ENCODE measurements at regions not wholly inside any gene's neighbourhood (a gene's known extent, or its start where the extent isn't known, plus 50 kb on each side); places are given as distances from the start of the nearest gene placed in this dataset.

DNA sequence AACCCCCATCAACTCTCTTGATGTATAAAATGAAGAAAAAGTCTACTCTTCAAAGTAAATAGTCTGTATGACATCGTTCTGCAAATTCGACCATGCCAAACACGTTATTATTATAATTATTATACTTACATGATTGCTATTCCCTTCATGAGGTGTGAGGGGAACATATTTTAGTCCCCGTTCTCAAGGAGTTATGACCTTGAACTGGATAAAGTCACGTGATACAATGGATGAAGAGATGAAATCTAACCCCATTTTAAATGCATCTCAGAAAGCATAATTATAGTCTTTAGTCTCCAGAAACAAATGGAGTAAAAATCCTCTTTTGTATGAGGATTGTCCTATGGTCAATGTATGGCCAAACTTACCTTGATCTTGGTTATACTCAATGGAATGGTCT, 250.3 kb downstream of the HS3ST1 start:
- Histone ChIP-seq H3K79me1 (ENCODE audit: low read depth in 1 of 2, low read length in 2 of 2) (no peaks in the 10 kb centered on the region), H2BK120ac (ENCODE audit: low read depth, low read length) (no peak overlapping the region), H2AK5ac (ENCODE audit: low read depth, low read length) (no peak overlapping the region), H4K5ac (ENCODE audit: low read depth, low read length) (no peak overlapping the region), H3K4ac (ENCODE audit: low read depth, low read length) (no peak overlapping the region), H3K9me3 (ENCODE audit: control insufficient read depth, insufficient read depth, low read length) (peaks cover 3% of the 10 kb centered on the region), H3K4me1 (ENCODE audit: control insufficient read depth, insufficient read depth, low read length) (no peaks in the 10 kb centered on the region), H3K18ac (ENCODE audit: low read depth, low read length) (no peak overlapping the region), H3K23ac (ENCODE audit: low read depth, low read length) (no peak overlapping the region), H3K56ac (ENCODE audit: extremely low read depth, insufficient read depth, low read length) (no peak overlapping the region), H2AFZ (replicated peaks; ENCODE audit: low read length, poor library complexity) (no peak overlapping the region), H2BK5ac (ENCODE audit: low read depth, low read length, poor library complexity, severe bottlenecking) (no peak overlapping the region), H3K27me3 (ENCODE audit: control insufficient read depth, insufficient read depth, low read length) (no peaks in the 10 kb centered on the region), H3K14ac (replicated peaks; ENCODE audit: low read depth, low read length) (no peak overlapping the region), H4K20me1 (ENCODE audit: insufficient read depth, low read length) (no peaks in the 10 kb centered on the region), H4K8ac (ENCODE audit: low read depth in 2 of 2, low read length in 2 of 2) (no peak overlapping the region), H4K91ac (ENCODE audit: insufficient read depth, low read depth, low read length) (no peak overlapping the region), H3K9me1 (ENCODE audit: insufficient read depth, low read length) (no peaks in the 10 kb centered on the region), H3K4me3 (ENCODE audit: insufficient read depth, low read depth, low read length) (no peak overlapping the region), H3K4me2 (ENCODE audit: low read depth, low read length) (no peak overlapping the region), H3K27ac (ENCODE audit: insufficient read depth, low read length) (no peak overlapping the region), H2BK15ac (ENCODE audit: low read depth, low read length) (no peak overlapping the region), H3K36me3 (ENCODE audit: control insufficient read depth, insufficient read depth, low read length) (no peaks in the 10 kb centered on the region), H2BK20ac (ENCODE audit: low read depth, low read length) (no peak overlapping the region), H2AK9ac (replicated peaks; ENCODE audit: low read depth, low read length, poor library complexity) (no peak overlapping the region), H3K9ac (ENCODE audit: low read depth, low read length) (no peak overlapping the region)
- ChIA-PET CTCF (no interaction called here), POLR2A (ENCODE audit: unreplicated experiment) (no interaction called here)
- in situ Hi-C loops (cut with MboI; ENCODE audit: low sequenced_read_pairs): no loop called here
- intact Hi-C loops (cut with micrococcal nuclease): no loop called here
- dilution Hi-C loops (cut with HindIII; ENCODE audit: low sequenced_read_pairs, unreplicated experiment): no loop called here
- no TSS peak for BruUV-seq (replicated peaks)
- WGBS, 2 experiments (ENCODE audit: extremely low coverage in 2 of 2, insufficient read length in 1 of 2): no CpG with 5 or more reads among the region's 5 CpGs
- TF ChIP-seq RCOR1 (IDR thresholded peaks at IDR 0.05; ENCODE audit: insufficient replicate concordance, low read length): no peak
- TF ChIP-seq MAZ (IDR thresholded peaks at IDR 0.05; ENCODE audit: borderline replicate concordance, low read depth, low read length): no peak
- TF ChIP-seq SMC3 (IDR thresholded peaks at IDR 0.05; ENCODE audit: low read depth, low read length): no peak
- TF ChIP-seq, protein P1, sequence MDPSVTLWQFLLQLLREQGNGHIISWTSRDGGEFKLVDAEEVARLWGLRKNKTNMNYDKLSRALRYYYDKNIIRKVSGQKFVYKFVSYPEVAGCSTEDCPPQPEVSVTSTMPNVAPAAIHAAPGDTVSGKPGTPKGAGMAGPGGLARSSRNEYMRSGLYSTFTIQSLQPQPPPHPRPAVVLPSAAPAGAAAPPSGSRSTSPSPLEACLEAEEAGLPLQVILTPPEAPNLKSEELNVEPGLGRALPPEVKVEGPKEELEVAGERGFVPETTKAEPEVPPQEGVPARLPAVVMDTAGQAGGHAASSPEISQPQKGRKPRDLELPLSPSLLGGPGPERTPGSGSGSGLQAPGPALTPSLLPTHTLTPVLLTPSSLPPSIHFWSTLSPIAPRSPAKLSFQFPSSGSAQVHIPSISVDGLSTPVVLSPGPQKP (IDR thresholded peaks at IDR 0.05; ENCODE audit: borderline replicate concordance, low read depth, low read length): no peak
- TF ChIP-seq RFX5 (IDR thresholded peaks at IDR 0.05; ENCODE audit: low read depth, low read length): no peak
- TF ChIP-seq, protein P2, sequence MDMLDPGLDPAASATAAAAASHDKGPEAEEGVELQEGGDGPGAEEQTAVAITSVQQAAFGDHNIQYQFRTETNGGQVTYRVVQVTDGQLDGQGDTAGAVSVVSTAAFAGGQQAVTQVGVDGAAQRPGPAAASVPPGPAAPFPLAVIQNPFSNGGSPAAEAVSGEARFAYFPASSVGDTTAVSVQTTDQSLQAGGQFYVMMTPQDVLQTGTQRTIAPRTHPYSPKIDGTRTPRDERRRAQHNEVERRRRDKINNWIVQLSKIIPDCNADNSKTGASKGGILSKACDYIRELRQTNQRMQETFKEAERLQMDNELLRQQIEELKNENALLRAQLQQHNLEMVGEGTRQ (IDR thresholded peaks at IDR 0.05; ENCODE audit: low read depth, low read length): no peak
- no peak for TF ChIP-seq RAD21 (IDR thresholded peaks at IDR 0.05; ENCODE audit: low read length)
- no peak for TF ChIP-seq BHLHE40 (IDR thresholded peaks at IDR 0.05; ENCODE audit: low read depth, low read length)
- no peak for TF ChIP-seq CHD1 (IDR thresholded peaks at IDR 0.05; ENCODE audit: low read depth, low read length)
- no peak for TF ChIP-seq MXI1 (IDR thresholded peaks at IDR 0.05; ENCODE audit: borderline replicate concordance, low read depth, low read length)
- no peak for TF ChIP-seq MAFK (IDR thresholded peaks at IDR 0.05; ENCODE audit: low read depth, low read length)
- TF ChIP-seq NFE2L2 (IDR thresholded peaks at IDR 0.05; ENCODE audit: low read depth, low read length): no peak
- TF ChIP-seq FOS (IDR thresholded peaks at IDR 0.05; ENCODE audit: low read depth, low read length): no peak
- TF ChIP-seq, protein P3, sequence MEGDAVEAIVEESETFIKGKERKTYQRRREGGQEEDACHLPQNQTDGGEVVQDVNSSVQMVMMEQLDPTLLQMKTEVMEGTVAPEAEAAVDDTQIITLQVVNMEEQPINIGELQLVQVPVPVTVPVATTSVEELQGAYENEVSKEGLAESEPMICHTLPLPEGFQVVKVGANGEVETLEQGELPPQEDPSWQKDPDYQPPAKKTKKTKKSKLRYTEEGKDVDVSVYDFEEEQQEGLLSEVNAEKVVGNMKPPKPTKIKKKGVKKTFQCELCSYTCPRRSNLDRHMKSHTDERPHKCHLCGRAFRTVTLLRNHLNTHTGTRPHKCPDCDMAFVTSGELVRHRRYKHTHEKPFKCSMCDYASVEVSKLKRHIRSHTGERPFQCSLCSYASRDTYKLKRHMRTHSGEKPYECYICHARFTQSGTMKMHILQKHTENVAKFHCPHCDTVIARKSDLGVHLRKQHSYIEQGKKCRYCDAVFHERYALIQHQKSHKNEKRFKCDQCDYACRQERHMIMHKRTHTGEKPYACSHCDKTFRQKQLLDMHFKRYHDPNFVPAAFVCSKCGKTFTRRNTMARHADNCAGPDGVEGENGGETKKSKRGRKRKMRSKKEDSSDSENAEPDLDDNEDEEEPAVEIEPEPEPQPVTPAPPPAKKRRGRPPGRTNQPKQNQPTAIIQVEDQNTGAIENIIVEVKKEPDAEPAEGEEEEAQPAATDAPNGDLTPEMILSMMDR (conservative IDR thresholded peaks at IDR 0.05; ENCODE audit: low read depth, low read length): no peak
- TF ChIP-seq POLR2A (IDR thresholded peaks at IDR 0.05; ENCODE audit: low read depth, low read length): no peak
- no peak for TF ChIP-seq CEBPB (IDR thresholded peaks at IDR 0.05; ENCODE audit: low read depth, low read length)
- ATAC-seq (ENCODE audit: low read depth): no peak
- no peak for DNase-seq

Measured in IMR-90 (cell line).